CD4-positive, alpha-beta T cell treated with Interleukin-10 for 1 hour (primary cell): ENCODE measurements at regions not wholly inside any gene's neighbourhood (a gene's known extent, or its start where the extent isn't known, plus 50 kb on each side); places are given as distances from the start of the nearest gene placed in this dataset.

Experiments
- DNase-seq: peaks from one replicate; pipeline ENCODE4 v3.0.0-alpha.2; 2020

GRCh38 chr2:2674831-2675230, 343.8 kb upstream of the MYT1L start:
- no peak for DNase-seq

- DNase-seq = no peak
Measured at GRCh38 chr2:2673406-2673805, 342.3 kb upstream of the MYT1L start.

GRCh38 chr2:2672249-2672648, 341.2 kb upstream of the MYT1L start:
- no peak for DNase-seq

GRCh38 chr2:2671826-2672225, 340.8 kb upstream of the MYT1L start:
- DNase-seq = no peak

GRCh38 chr2:2669316-2669715, 338.2 kb upstream of the MYT1L start:
- no peak for DNase-seq

- no peak for DNase-seq
Measured at GRCh38 chr2:2668681-2669265, 337.7 kb upstream of the MYT1L start.

GRCh38 chr2:2667690-2668089, 336.6 kb upstream of the MYT1L start:
- DNase-seq = no peak

GRCh38 chr2:2665834-2666133, 334.7 kb upstream of the MYT1L start:
- DNase-seq = no peak

- no peak for DNase-seq
Measured at GRCh38 chr2:2664989-2665833, 334.1 kb upstream of the MYT1L start.

GRCh38 chr2:2663401-2664036, 332.4 kb upstream of the MYT1L start:
- no peak for DNase-seq

- DNase-seq = no peak
Measured at GRCh38 chr2:2662847-2663356, 331.8 kb upstream of the MYT1L start.

- no peak for DNase-seq
Measured at GRCh38 chr2:2662037-2662846, 331.2 kb upstream of the MYT1L start.

GRCh38 chr2:2660789-2661355, 329.8 kb upstream of the MYT1L start:
- DNase-seq = no peak

GRCh38 chr2:2657121-2657962, 326.3 kb upstream of the MYT1L start:
- no peak for DNase-seq

GRCh38 chr2:2656115-2657011, 325.3 kb upstream of the MYT1L start:
- DNase-seq = no peak

- DNase-seq = no peak
Measured at GRCh38 chr2:2655453-2656114, 324.5 kb upstream of the MYT1L start.

GRCh38 chr2:2653231-2653630, 322.2 kb upstream of the MYT1L start:
- no peak for DNase-seq

- no peak for DNase-seq
Measured at GRCh38 chr2:2650608-2651375, 319.7 kb upstream of the MYT1L start.
